Progenitor cell of endocrine pancreas (in vitro differentiated cells): ENCODE measurements at regions not wholly inside any gene's neighbourhood (a gene's known extent, or its start where the extent isn't known, plus 50 kb on each side); places are given as distances from the start of the nearest gene placed in this dataset.

Experiments used
- DNase-seq: peaks from one replicate; pipeline ENCODE4 v3.0.0; 2021; ENCODE audit warnings: low spot score; ENCODE audit not compliant: unreplicated experiment
- H3K27ac Mint-ChIP-seq: 2 replicates; pipeline ENCODE4 v1.8.0; 2021; ENCODE audit warnings: mild to moderate bottlenecking, moderate library complexity, mixed read lengths
- H3K27me3 Mint-ChIP-seq: 2 replicates; pipeline ENCODE4 v1.8.0; 2021; ENCODE audit warnings: mixed read lengths
- H3K36me3 Mint-ChIP-seq: 2 replicates; pipeline ENCODE4 v1.8.0; 2022; ENCODE audit warnings: mixed read lengths; ENCODE audit not compliant: insufficient read depth
- H3K4me1 Mint-ChIP-seq: 2 replicates; pipeline ENCODE4 v1.8.0; 2021; ENCODE audit warnings: low read depth, mixed read lengths
- H3K4me3 Mint-ChIP-seq: 2 replicates; pipeline ENCODE4 v1.8.0; 2021; ENCODE audit warnings: low read depth, mild to moderate bottlenecking, moderate library complexity, mixed read lengths
- H3K9me3 Mint-ChIP-seq: 2 replicates; pipeline ENCODE4 v1.8.0; 2021; ENCODE audit warnings: low read depth, mixed read lengths
- TF ChIP-seq, protein P1 (sequence below): fragments of 200-600 bp; sonication (generic); IDR thresholded peaks from one replicate; pipeline ENCODE4 v1.5.0; 2021; ENCODE audit warnings: antibody characterized with exemption, mild to moderate bottlenecking; ENCODE audit not compliant: unreplicated experiment

DNA sequence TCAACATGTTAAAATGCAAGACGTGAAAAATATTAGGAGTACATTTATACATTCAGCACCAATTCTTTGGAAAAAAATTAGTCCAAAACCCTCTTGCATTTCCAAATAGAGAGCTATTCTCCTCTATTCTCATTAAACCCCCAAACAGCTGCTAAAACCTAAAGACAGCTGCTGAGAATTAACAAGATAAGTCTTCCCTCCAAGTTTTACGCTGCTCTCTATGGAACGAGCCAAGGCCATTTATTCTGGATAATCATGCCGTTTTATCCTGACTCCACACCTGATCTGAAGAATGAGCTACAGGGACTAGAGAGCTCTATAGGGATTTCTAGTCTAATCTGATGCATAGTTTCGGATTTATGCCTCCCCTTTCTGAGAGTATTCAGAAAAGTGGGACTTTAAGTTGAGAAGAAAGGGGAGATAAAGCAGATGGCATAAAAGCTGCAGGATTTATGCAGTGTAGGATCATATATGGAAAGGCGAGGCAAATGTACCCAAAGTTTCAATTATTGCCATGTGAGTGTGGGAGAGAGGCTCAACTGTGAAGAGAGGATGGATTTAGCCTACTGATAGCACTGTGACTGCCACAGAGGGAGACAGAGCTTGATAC is 64.7 kb upstream of the HS3ST5 start:
- Mint-ChIP-seq H3K4me3 (no peak overlapping the region), H3K27ac (no peak overlapping the region), H3K4me1 (peaks cover 7% of the 10 kb centered on the region), H3K9me3 (no peaks in the 10 kb centered on the region), H3K27me3 (no peaks in the 10 kb centered on the region), H3K36me3 (no peaks in the 10 kb centered on the region)
- no peak for DNase-seq
- TF ChIP-seq, protein P1, sequence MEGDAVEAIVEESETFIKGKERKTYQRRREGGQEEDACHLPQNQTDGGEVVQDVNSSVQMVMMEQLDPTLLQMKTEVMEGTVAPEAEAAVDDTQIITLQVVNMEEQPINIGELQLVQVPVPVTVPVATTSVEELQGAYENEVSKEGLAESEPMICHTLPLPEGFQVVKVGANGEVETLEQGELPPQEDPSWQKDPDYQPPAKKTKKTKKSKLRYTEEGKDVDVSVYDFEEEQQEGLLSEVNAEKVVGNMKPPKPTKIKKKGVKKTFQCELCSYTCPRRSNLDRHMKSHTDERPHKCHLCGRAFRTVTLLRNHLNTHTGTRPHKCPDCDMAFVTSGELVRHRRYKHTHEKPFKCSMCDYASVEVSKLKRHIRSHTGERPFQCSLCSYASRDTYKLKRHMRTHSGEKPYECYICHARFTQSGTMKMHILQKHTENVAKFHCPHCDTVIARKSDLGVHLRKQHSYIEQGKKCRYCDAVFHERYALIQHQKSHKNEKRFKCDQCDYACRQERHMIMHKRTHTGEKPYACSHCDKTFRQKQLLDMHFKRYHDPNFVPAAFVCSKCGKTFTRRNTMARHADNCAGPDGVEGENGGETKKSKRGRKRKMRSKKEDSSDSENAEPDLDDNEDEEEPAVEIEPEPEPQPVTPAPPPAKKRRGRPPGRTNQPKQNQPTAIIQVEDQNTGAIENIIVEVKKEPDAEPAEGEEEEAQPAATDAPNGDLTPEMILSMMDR: no peak

- Mint-ChIP-seq H3K36me3 (no peaks in the 10 kb centered on the region), H3K27me3 (no peaks in the 10 kb centered on the region), H3K4me1 (no peaks in the 10 kb centered on the region), H3K27ac (no peak overlapping the region), H3K9me3 (no peaks in the 10 kb centered on the region), H3K4me3 (no peak overlapping the region)
- DNase-seq: no peak
- TF ChIP-seq, protein P1: no peak
Observed at GRCh38 chr6:114404339-114404955, 61.6 kb upstream of the HS3ST5 start.

GRCh38 chr6:114403858-114404257 is 61.0 kb upstream of the HS3ST5 start:
- Mint-ChIP-seq H3K27ac (no peak overlapping the region), H3K36me3 (no peaks in the 10 kb centered on the region), H3K9me3 (no peaks in the 10 kb centered on the region), H3K4me3 (no peak overlapping the region), H3K4me1 (no peaks in the 10 kb centered on the region), H3K27me3 (no peaks in the 10 kb centered on the region)
- TF ChIP-seq, protein P1: no peak
- no peak for DNase-seq

DNA sequence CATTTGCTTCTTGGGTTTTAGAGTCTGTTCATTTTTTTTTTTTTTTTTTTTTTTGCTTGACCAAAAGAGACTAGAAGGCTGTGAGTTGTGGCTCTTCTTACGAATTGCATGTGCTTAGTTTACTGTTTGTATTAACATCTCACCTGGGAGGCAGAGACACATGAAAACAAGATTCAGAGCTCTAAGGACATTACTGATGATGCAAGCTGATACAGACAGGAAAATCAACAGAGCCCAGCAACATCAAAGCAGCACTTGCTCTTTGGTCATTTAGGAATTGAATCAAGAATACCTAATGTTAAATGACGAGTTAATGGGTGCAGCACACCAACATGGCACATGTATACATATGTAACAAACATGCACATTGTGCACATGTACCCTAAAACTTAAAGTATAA is 55.7 kb upstream of the HS3ST5 start:
- DNase-seq: no peak
- H3K27ac Mint-ChIP-seq: no peak overlapping the region
- TF ChIP-seq, protein P1: no peak
- H3K36me3 Mint-ChIP-seq: no peaks in the 10 kb centered on the region
- H3K9me3 Mint-ChIP-seq: no peaks in the 10 kb centered on the region
- no peak overlapping the region for H3K4me3 Mint-ChIP-seq
- no peaks in the 10 kb centered on the region for H3K27me3 Mint-ChIP-seq
- no peaks in the 10 kb centered on the region for H3K4me1 Mint-ChIP-seq
